ENCODE measurements at regions not wholly inside any gene's neighbourhood (a gene's known extent, or its start where the extent isn't known, plus 50 kb on each side); places are given as distances from the start of the nearest gene placed in this dataset.
"Not testable (repeated sequence)": the region's sequence is repeated elsewhere in the genome, so short reads cannot be mapped to it uniquely, and the experiment has no call there.

DNA sequence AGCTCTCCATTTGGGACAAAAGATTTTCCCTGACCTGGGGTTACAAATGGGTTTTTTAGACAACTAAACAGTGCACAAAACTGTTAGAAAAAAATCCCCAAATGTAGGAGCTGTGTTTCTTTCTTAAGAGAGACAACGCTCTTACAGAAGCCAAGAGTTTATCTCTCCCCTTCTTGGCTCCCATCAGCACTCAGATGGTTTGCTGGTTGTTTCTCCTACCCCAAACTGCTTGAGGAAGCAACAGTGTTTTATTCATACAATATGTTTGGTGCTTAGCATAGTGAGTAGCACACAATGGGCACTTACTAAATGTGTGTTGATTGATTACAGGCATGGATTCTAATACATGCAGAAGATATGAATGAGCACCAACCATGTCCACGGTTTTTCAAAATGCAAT lies 209.5 kb upstream of the ANO5 start:
- no peak for DNase-seq (ENCODE audit: low read depth)
- TF ChIP-seq, protein P1, sequence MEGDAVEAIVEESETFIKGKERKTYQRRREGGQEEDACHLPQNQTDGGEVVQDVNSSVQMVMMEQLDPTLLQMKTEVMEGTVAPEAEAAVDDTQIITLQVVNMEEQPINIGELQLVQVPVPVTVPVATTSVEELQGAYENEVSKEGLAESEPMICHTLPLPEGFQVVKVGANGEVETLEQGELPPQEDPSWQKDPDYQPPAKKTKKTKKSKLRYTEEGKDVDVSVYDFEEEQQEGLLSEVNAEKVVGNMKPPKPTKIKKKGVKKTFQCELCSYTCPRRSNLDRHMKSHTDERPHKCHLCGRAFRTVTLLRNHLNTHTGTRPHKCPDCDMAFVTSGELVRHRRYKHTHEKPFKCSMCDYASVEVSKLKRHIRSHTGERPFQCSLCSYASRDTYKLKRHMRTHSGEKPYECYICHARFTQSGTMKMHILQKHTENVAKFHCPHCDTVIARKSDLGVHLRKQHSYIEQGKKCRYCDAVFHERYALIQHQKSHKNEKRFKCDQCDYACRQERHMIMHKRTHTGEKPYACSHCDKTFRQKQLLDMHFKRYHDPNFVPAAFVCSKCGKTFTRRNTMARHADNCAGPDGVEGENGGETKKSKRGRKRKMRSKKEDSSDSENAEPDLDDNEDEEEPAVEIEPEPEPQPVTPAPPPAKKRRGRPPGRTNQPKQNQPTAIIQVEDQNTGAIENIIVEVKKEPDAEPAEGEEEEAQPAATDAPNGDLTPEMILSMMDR (IDR thresholded peaks at IDR 0.05; ENCODE audit: insufficient read depth, low read length, severe bottlenecking) = no peak
- FAIRE-seq = no peak
- no peaks in the 10 kb centered on the region for H3K27me3 ChIP-seq (ENCODE audit: control insufficient read depth, insufficient read depth, low read length)
- no peak overlapping the region for H3K4me3 ChIP-seq (ENCODE audit: low read depth, low read length)
- no peaks in the 10 kb centered on the region for H3K36me3 ChIP-seq (ENCODE audit: control insufficient read depth, insufficient read depth, low read length)

DNA sequence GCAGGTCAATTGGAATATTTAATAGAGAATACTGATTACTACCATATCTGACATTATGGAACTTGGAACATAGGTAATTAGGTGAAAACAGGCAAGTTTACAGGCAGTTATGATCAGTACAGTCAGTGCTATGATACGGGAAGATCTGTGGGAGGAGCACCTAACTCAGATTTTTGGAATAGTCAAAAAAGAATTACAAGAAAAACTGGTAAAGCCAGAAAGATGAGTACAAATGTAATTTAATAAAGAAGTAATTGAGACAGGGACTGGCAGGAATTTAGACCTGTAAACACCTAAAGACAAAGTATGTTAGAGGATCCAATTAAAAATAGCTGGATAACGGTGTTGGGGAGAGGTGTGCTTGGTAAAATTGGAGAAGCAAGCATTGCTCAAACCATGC lies 206.5 kb upstream of the ANO5 start:
- TF ChIP-seq, protein P1 (IDR thresholded peaks at IDR 0.05; ENCODE audit: insufficient read depth, low read length, severe bottlenecking) = no peak
- Histone ChIP-seq H3K4me3 (ENCODE audit: low read depth, low read length) (no peak overlapping the region), H3K27me3 (ENCODE audit: control insufficient read depth, insufficient read depth, low read length) (no peaks in the 10 kb centered on the region), H3K36me3 (ENCODE audit: control insufficient read depth, insufficient read depth, low read length) (no peaks in the 10 kb centered on the region)
- no peak for DNase-seq (ENCODE audit: low read depth)
- no peak for FAIRE-seq

DNA sequence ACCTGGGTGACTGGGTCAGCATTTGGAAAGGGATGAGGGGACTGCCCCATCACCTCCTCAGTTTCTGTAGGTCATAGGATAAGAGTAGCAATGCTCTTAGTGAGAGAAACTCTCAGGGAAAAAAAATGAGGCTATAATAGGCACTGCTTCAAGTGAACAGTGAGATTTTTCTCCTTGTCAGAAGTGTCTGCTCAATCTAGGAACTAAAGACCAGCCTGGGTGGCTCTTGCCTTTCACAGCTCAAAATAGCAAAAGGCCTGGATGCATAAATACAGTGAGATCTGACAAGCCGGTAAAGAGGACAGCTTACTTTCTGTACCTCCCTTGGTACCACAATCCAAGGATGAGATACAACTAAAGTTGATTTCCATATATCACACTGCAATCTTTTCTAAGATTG lies 205.6 kb upstream of the ANO5 start:
- no peak for FAIRE-seq
- no peaks in the 10 kb centered on the region for H3K36me3 ChIP-seq (ENCODE audit: control insufficient read depth, insufficient read depth, low read length)
- no peaks in the 10 kb centered on the region for H3K27me3 ChIP-seq (ENCODE audit: control insufficient read depth, insufficient read depth, low read length)
- DNase-seq (ENCODE audit: low read depth) = no peak
- TF ChIP-seq, protein P1 (IDR thresholded peaks at IDR 0.05; ENCODE audit: insufficient read depth, low read length, severe bottlenecking) = no peak
- H3K4me3 ChIP-seq (ENCODE audit: low read depth, low read length) = no peak overlapping the region

DNA sequence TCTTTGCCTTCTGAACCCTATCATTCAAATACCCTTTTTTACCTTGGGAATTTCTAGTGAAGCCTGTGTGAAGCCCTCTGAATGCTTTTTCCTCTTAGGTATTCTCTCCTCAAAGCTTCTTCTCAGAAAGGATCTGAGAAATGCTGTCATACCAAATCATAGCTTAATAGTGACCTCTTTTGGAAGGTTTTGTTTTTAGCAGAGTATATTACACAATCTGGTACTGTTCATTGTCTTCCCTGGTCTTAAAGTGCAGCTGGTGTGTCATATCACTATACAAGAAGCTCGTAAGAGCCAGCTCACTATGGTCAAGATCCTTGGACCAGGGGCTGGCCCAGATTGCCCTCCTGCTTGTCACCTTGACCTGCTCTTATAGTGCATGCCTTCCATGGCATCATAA lies 204.4 kb upstream of the ANO5 start:
- H3K4me3 ChIP-seq (ENCODE audit: low read depth, low read length) = no peak overlapping the region
- TF ChIP-seq, protein P1 (IDR thresholded peaks at IDR 0.05; ENCODE audit: insufficient read depth, low read length, severe bottlenecking) = no peak
- no peaks in the 10 kb centered on the region for H3K27me3 ChIP-seq (ENCODE audit: control insufficient read depth, insufficient read depth, low read length)
- FAIRE-seq (no peak), DNase-seq (ENCODE audit: low read depth) (peak; percentile 29)
- H3K36me3 ChIP-seq (ENCODE audit: control insufficient read depth, insufficient read depth, low read length) = no peaks in the 10 kb centered on the region

DNA sequence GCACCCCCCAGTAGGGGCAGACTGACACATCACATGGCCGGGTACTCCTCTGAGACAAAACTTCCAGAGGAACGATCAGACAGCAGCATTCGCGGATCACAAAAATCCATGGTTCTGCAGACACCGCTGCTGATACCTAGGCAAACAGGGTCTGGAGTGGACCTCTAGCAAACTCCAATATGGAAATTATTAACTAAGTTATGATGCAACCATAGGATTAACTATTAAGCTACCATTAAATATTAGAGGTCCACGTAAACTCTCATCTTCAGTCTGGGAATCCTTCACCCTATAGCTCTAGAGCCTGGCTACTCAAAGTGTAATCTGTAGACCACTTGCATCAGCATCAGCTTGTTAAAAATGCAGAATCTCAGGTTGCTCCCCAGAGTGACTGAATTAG lies 191.1 kb upstream of the ANO5 start:
- DNase-seq (ENCODE audit: low read depth); H3K36me3 ChIP-seq (ENCODE audit: control insufficient read depth, insufficient read depth, low read length); FAIRE-seq; H3K27me3 ChIP-seq (ENCODE audit: control insufficient read depth, insufficient read depth, low read length); H3K4me3 ChIP-seq (ENCODE audit: low read depth, low read length): not testable (repeated sequence)

DNA sequence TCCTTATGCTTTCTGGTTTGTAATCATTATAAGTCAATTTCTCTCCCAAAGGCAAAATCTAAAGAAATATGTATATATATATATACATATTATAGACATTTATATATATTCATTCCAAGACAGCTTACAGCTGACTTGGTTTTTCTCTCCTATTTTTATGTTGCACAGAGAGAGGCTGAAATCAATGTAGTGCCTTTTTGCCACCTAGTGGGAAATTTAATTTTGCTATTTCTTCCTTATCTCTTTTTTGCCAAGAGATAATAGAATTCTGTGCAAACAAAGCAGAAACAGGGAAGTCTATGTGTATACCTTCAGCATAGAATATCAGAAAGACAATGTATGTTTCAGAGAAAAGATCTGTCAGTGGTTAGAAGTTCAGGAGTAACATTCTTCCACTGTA lies 186.0 kb upstream of the ANO5 start:
- no peak overlapping the region for H3K4me3 ChIP-seq (ENCODE audit: low read depth, low read length)
- no peak for DNase-seq (ENCODE audit: low read depth)
- H3K36me3 ChIP-seq (ENCODE audit: control insufficient read depth, insufficient read depth, low read length) = no peaks in the 10 kb centered on the region
- TF ChIP-seq, protein P1 (IDR thresholded peaks at IDR 0.05; ENCODE audit: insufficient read depth, low read length, severe bottlenecking) = no peak
- FAIRE-seq = no peak
- H3K27me3 ChIP-seq (ENCODE audit: control insufficient read depth, insufficient read depth, low read length) = no peaks in the 10 kb centered on the region
